IMR-90 (cell line): ENCODE measurements at regions not wholly inside any gene's neighbourhood (a gene's known extent, or its start where the extent isn't known, plus 50 kb on each side); places are given as distances from the start of the nearest gene placed in this dataset.

Source experiments
- ATAC-seq: fragments of 200-7000 bp; cut with Tn5 transposase; 2 replicates; pipeline ENCODE4 v1.9.1; 2020; ENCODE audit warnings: low read depth, mild to moderate bottlenecking, moderate library complexity
- BruUV-seq: library from RNA; stranded (reverse); fragments of 400-500 nt; replicated peaks from 2 replicates; lab custom pipeline; 2021; lab: Mats Ljungman, UMichigan
- CTCF ChIA-PET: fragments of 300-600 bp; formaldehyde crosslinking; extraction: SDS; loops from one replicate; lab custom pipeline; 2021; ENCODE audit warnings: antibody characterized with exemption; lab: Yijun Ruan, JAX
- POLR2A ChIA-PET: fragments of 300-600 bp; sonication (Branson Sonifier 250); formaldehyde crosslinking; loops from one replicate; lab custom pipeline; 2022; ENCODE audit warnings: antibody characterized with exemption; ENCODE audit not compliant: unreplicated experiment; lab: Charles Lee
- DNase-seq: peaks from one replicate; pipeline ENCODE4 v3.0.0; 2013
- H2AFZ ChIP-seq: replicated peaks from 2 replicates; pipeline ENCODE3; 2013; ENCODE audit warnings: low read length, mild to moderate bottlenecking; ENCODE audit not compliant: poor library complexity
- H2AK5ac ChIP-seq: 2 replicates; pipeline ENCODE4 v1.6.1; 2013; ENCODE audit warnings: low read depth, low read length, inconsistent platforms
- H2AK9ac ChIP-seq: replicated peaks from 2 replicates; pipeline ENCODE3; 2013; ENCODE audit warnings: mild to moderate bottlenecking, low read depth, low read length, moderate library complexity; ENCODE audit not compliant: poor library complexity
- H2BK120ac ChIP-seq: 2 replicates; pipeline ENCODE4 v1.6.1; 2013; ENCODE audit warnings: low read depth, low read length, inconsistent platforms
- H2BK15ac ChIP-seq: 3 replicates; pipeline ENCODE4 v1.6.1; 2013; ENCODE audit warnings: low read depth, low read length, inconsistent platforms
- H2BK20ac ChIP-seq: 2 replicates; pipeline ENCODE4 v1.6.1; 2013; ENCODE audit warnings: low read depth, mild to moderate bottlenecking, inconsistent platforms, low read length, moderate library complexity
- H2BK5ac ChIP-seq: 2 replicates; pipeline ENCODE4 v1.6.1; 2013; ENCODE audit warnings: mild to moderate bottlenecking, low read depth, low read length, inconsistent platforms; ENCODE audit not compliant: poor library complexity, severe bottlenecking
- H3K14ac ChIP-seq: replicated peaks from 2 replicates; pipeline ENCODE4 v1.6.1; 2013; ENCODE audit warnings: low read depth, low read length, inconsistent platforms
- H3K18ac ChIP-seq: 2 replicates; pipeline ENCODE4 v1.6.1; 2013; ENCODE audit warnings: low read depth, low read length, control low read depth
- H3K23ac ChIP-seq: 2 replicates; pipeline ENCODE4 v1.6.1; 2013; ENCODE audit warnings: low read depth, low read length, inconsistent platforms
- H3K27ac ChIP-seq: 2 replicates; pipeline ENCODE4 v1.5.1; 2013; ENCODE audit warnings: mild to moderate bottlenecking, control low read depth, low read length; ENCODE audit not compliant: insufficient read depth
- H3K27me3 ChIP-seq: 2 replicates; pipeline ENCODE4 v1.6.1; 2013; ENCODE audit warnings: low read length; ENCODE audit not compliant: control insufficient read depth, insufficient read depth
- H3K36me3 ChIP-seq: 2 replicates; pipeline ENCODE4 v1.6.1; 2013; ENCODE audit warnings: low read length, mixed read lengths; ENCODE audit not compliant: control insufficient read depth, insufficient read depth
- H3K4ac ChIP-seq: 2 replicates; pipeline ENCODE4 v1.6.1; 2013; ENCODE audit warnings: low read depth, low read length, inconsistent platforms
- H3K4me1 ChIP-seq: 2 replicates; pipeline ENCODE4 v1.6.1; 2013; ENCODE audit warnings: low read length, mixed read lengths; ENCODE audit not compliant: control insufficient read depth, insufficient read depth
- H3K4me2 ChIP-seq: 2 replicates; pipeline ENCODE4 v1.6.1; 2013; ENCODE audit warnings: low read depth, mild to moderate bottlenecking, control low read depth, low read length, moderate library complexity
- H3K4me3 ChIP-seq: 2 replicates; pipeline ENCODE4 v1.5.1; 2013; ENCODE audit warnings: low read depth, mild to moderate bottlenecking, control low read depth, low read length, moderate library complexity; ENCODE audit not compliant: insufficient read depth
- H3K56ac ChIP-seq: 2 replicates; pipeline ENCODE4 v1.6.1; 2013; ENCODE audit warnings: low read length, inconsistent platforms; ENCODE audit not compliant: insufficient read depth; ENCODE audit errors: extremely low read depth
- H3K79me1 ChIP-seq, 2 experiments: 2 replicates each; pipeline ENCODE4 v1.6.1; 2013; ENCODE audit warnings: low read length in 2 of 2, inconsistent platforms in 1 of 2, low read depth in 1 of 2
- H3K9ac ChIP-seq: 2 replicates; pipeline ENCODE4 v1.6.1; 2013; ENCODE audit warnings: low read depth, low read length, control low read depth
- H3K9me1 ChIP-seq: 2 replicates; pipeline ENCODE4 v1.6.1; 2013; ENCODE audit warnings: low read length, inconsistent platforms; ENCODE audit not compliant: insufficient read depth
- H3K9me3 ChIP-seq: 2 replicates; pipeline ENCODE4 v1.6.1; 2013; ENCODE audit warnings: low read length; ENCODE audit not compliant: control insufficient read depth, insufficient read depth
- H4K20me1 ChIP-seq: 2 replicates; pipeline ENCODE4 v1.6.1; 2013; ENCODE audit warnings: low read length, inconsistent platforms; ENCODE audit not compliant: insufficient read depth
- H4K5ac ChIP-seq: 2 replicates; pipeline ENCODE4 v1.6.1; 2013; ENCODE audit warnings: mild to moderate bottlenecking, low read depth, low read length, control low read depth
- H4K8ac ChIP-seq, 2 experiments: 2 replicates each; pipeline ENCODE4 v1.6.1; 2013; ENCODE audit warnings: low read depth in 2 of 2, low read length in 2 of 2, control low read depth in 1 of 2, inconsistent platforms in 1 of 2
- H4K91ac ChIP-seq: 2 replicates; pipeline ENCODE4 v1.6.1; 2013; ENCODE audit warnings: low read depth, low read length, inconsistent platforms; ENCODE audit not compliant: insufficient read depth
- MAFK ChIP-seq: IDR thresholded peaks from 2 replicates; pipeline ENCODE4 v1.6.1; 2012; ENCODE audit warnings: low read depth, low read length, improper control_type of control experiment
- MAZ ChIP-seq: IDR thresholded peaks from 2 replicates; pipeline ENCODE4 v1.6.1; 2012; ENCODE audit warnings: low read depth, mild to moderate bottlenecking, low read length, improper control_type of control experiment, moderate library complexity, borderline replicate concordance
- POLR2A ChIP-seq: IDR thresholded peaks from 2 replicates; pipeline ENCODE4 v1.6.1; 2012; ENCODE audit warnings: mild to moderate bottlenecking, low read depth, low read length
- WGBS, 2 experiments: methylation state at CpG; one replicate each; pipeline versions ENCODE4 v1.1.5 to v1.1.7; 2013; ENCODE audit warnings: missing lambda C conversion rate in 2 of 2; ENCODE audit not compliant: insufficient read length in 1 of 2; ENCODE audit errors: extremely low coverage in 2 of 2; 5-methylcytosine and 5-hydroxymethylcytosine counted together
- dilution Hi-C: fragments of 300-500 bp; cut with HindIII; formaldehyde crosslinking; loops from one replicate; pipeline ENCODE4 v1.14.3; 2018; ENCODE audit warnings: low sequenced_read_pairs; ENCODE audit not compliant: unreplicated experiment
- in situ Hi-C: fragments of 300-500 bp; cut with MboI; formaldehyde crosslinking; loops from 3 replicates; pipeline ENCODE4 v1.14.3; 2019; ENCODE audit warnings: low sequenced_read_pairs, inconsistent platforms, mixed read lengths
- intact Hi-C: fragments of 100-400 bp; cut with micrococcal nuclease; formaldehyde crosslinking; loops from 2 replicates; pipeline ENCODE4 v1.10.0; 2022
- TF ChIP-seq, protein P1 (sequence below): fragments of 150-350 bp; IDR thresholded peaks from 2 replicates; pipeline ENCODE4 v1.6.1; 2017; ENCODE audit warnings: mild to moderate bottlenecking, antibody characterized with exemption, low read length, low read depth

DNA sequence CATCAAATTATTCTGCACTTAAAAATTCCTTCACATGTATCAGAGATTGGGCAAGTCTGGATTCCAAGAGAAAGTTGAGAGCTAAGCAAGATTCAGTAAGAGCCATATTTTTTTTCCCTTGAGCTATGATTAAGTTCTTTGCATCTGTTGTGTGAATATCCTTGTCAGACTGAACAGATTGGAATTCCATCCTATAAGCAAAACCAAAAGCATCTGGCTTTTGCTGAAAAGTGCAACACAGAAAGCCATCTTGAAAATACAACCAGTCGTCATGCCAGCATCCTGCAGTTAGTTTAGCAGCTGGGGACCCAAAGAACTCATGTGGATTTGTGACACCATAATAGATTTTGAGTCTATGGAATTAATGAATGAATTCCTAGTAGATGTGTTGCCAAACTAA is 316.9 kb downstream of the MTRR start:
- H3K4me1 ChIP-seq, result no peaks in the 10 kb centered on the region
- no peak overlapping the region for H3K4me2 ChIP-seq
- dilution Hi-C loops (no loop called here), in situ Hi-C loops (no loop called here), intact Hi-C loops (no loop called here)
- no peak overlapping the region for H4K5ac ChIP-seq
- no peak overlapping the region for H2BK15ac ChIP-seq
- H2BK20ac ChIP-seq, result no peak overlapping the region
- WGBS, 2 experiments, result no CpG with 5 or more reads among the region's 1 CpG
- DNase-seq (no peak), ATAC-seq (no peak)
- H2AK5ac ChIP-seq, result no peak overlapping the region
- ChIA-PET CTCF (no interaction called here), POLR2A (no interaction called here)
- no peak overlapping the region for H3K4me3 ChIP-seq
- no peaks in the 10 kb centered on the region for H3K27me3 ChIP-seq
- no peak overlapping the region for H3K14ac ChIP-seq
- H2BK120ac ChIP-seq, result no peak overlapping the region
- no peak overlapping the region for H4K8ac ChIP-seq
- BruUV-seq, result no TSS peak
- H3K27ac ChIP-seq, result no peak overlapping the region
- no peak overlapping the region for H3K18ac ChIP-seq
- H2AFZ ChIP-seq, result no peak overlapping the region
- H3K9ac ChIP-seq, result no peak overlapping the region
- H3K4ac ChIP-seq, result no peak overlapping the region
- no peaks in the 10 kb centered on the region for H3K79me1 ChIP-seq
- no peak overlapping the region for H4K91ac ChIP-seq
- no peak overlapping the region for H2AK9ac ChIP-seq
- no peaks in the 10 kb centered on the region for H3K9me1 ChIP-seq
- TF ChIP-seq MAZ (no peak), MAFK (no peak), POLR2A (no peak)
- TF ChIP-seq, protein P1, sequence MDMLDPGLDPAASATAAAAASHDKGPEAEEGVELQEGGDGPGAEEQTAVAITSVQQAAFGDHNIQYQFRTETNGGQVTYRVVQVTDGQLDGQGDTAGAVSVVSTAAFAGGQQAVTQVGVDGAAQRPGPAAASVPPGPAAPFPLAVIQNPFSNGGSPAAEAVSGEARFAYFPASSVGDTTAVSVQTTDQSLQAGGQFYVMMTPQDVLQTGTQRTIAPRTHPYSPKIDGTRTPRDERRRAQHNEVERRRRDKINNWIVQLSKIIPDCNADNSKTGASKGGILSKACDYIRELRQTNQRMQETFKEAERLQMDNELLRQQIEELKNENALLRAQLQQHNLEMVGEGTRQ, result no peak
- H2BK5ac ChIP-seq, result no peak overlapping the region
- H4K20me1 ChIP-seq, result no peaks in the 10 kb centered on the region
- H3K56ac ChIP-seq, result no peak overlapping the region
- H3K36me3 ChIP-seq, result no peaks in the 10 kb centered on the region
- no peak overlapping the region for H3K23ac ChIP-seq
- no peaks in the 10 kb centered on the region for H3K9me3 ChIP-seq
